WTC11 (cell line): ENCODE measurements at regions not wholly inside any gene's neighbourhood (a gene's known extent, or its start where the extent isn't known, plus 50 kb on each side); places are given as distances from the start of the nearest gene placed in this dataset.
"Not testable (repeated sequence)": the region's sequence is repeated elsewhere in the genome, so short reads cannot be mapped to it uniquely, and the experiment has no call there.

Experiments used
- ATAC-seq: fragments of 200-7000 bp; cut with Tn5 transposase; 2 replicates; pipeline ENCODE4 v1.10.0; 2021; ENCODE audit warnings: mild to moderate bottlenecking, moderate library complexity
- CTCF ChIA-PET: fragments of 300-600 bp; sonication (Branson Sonifier 250); formaldehyde crosslinking; loops from one replicate; lab custom pipeline; 2021; ENCODE audit warnings: antibody characterized with exemption; lab: Charles Lee
- POLR2A ChIA-PET: fragments of 350-600 bp; sonication (Branson Sonifier 250); formaldehyde crosslinking; loops from one replicate; lab custom pipeline; 2021; ENCODE audit warnings: antibody characterized with exemption; lab: Charles Lee
- DNase-seq: peaks from one replicate; pipeline ENCODE4 v3.0.0; 2021; ENCODE audit warnings: low spot score
- H3K27ac Mint-ChIP-seq: 2 replicates; pipeline ENCODE4 v1.8.0; 2021; ENCODE audit warnings: mixed read lengths
- H3K27me3 Mint-ChIP-seq: 2 replicates; pipeline ENCODE4 v1.8.0; 2021; ENCODE audit warnings: low read depth, mild to moderate bottlenecking, moderate library complexity, mixed read lengths
- H3K36me3 Mint-ChIP-seq: 2 replicates; pipeline ENCODE4 v1.8.0; 2021; ENCODE audit warnings: mixed read lengths
- H3K4me1 Mint-ChIP-seq: 2 replicates; pipeline ENCODE4 v1.8.0; 2022; ENCODE audit warnings: mixed read lengths
- H3K4me3 Mint-ChIP-seq: 2 replicates; pipeline ENCODE4 v1.8.0; 2021; ENCODE audit warnings: mild to moderate bottlenecking, moderate library complexity, mixed read lengths
- H3K9me3 Mint-ChIP-seq: 2 replicates; pipeline ENCODE4 v1.8.0; 2021; ENCODE audit warnings: mixed read lengths
- AFF4 ChIP-seq: sonication (generic); formaldehyde crosslinking; IDR thresholded peaks from 2 replicates; pipeline ENCODE4 v1.8.1; 2023; ENCODE audit warnings: mild to moderate bottlenecking, missing genetic modification reagents, borderline replicate concordance
- ARID4B ChIP-seq: sonication (generic); formaldehyde crosslinking; IDR thresholded peaks from 2 replicates; pipeline ENCODE4 v1.8.0; 2023; ENCODE audit warnings: missing genetic modification reagents, mild to moderate bottlenecking, borderline replicate concordance
- CREB1 ChIP-seq: sonication (generic); formaldehyde crosslinking; IDR thresholded peaks from 2 replicates; pipeline ENCODE4 v1.8.0; 2023; ENCODE audit warnings: mild to moderate bottlenecking, missing genetic modification reagents
- FOXK1 ChIP-seq: sonication (generic); formaldehyde crosslinking; IDR thresholded peaks from 2 replicates; pipeline ENCODE4 v1.8.0; 2022; ENCODE audit warnings: mild to moderate bottlenecking, moderate library complexity, missing genetic modification reagents
- FOXP1 ChIP-seq: sonication (generic); formaldehyde crosslinking; IDR thresholded peaks from 2 replicates; pipeline ENCODE4 v1.8.0; 2022; ENCODE audit warnings: missing genetic modification reagents, mild to moderate bottlenecking, moderate library complexity, borderline replicate concordance
- GRHL2 ChIP-seq: fragments of 250-450 bp; sonication (Bioruptor Pico); IDR thresholded peaks from 2 replicates; pipeline ENCODE4 v1.8.0; 2022; ENCODE audit warnings: mild to moderate bottlenecking, moderate library complexity; ENCODE audit not compliant: insufficient replicate concordance, severe bottlenecking
- HMGA2 ChIP-seq: fragments of 250-450 bp; sonication (Bioruptor Pico); IDR thresholded peaks from 2 replicates; pipeline ENCODE4 v1.4.0; 2021; ENCODE audit warnings: mild to moderate bottlenecking, moderate library complexity
- JAZF1 ChIP-seq: fragments of 250-450 bp; sonication (Bioruptor Pico); IDR thresholded peaks from 2 replicates; pipeline ENCODE4 v1.9.0; 2021; ENCODE audit warnings: moderate library complexity, mild to moderate bottlenecking, inconsistent platforms
- NFE2L1 ChIP-seq: sonication (generic); formaldehyde crosslinking; IDR thresholded peaks from 2 replicates; pipeline ENCODE4 v1.8.1; 2023; ENCODE audit warnings: missing genetic modification reagents
- NR1H2 ChIP-seq: sonication (generic); formaldehyde crosslinking; IDR thresholded peaks from 2 replicates; pipeline ENCODE4 v1.9.0; 2021; ENCODE audit warnings: mild to moderate bottlenecking, moderate library complexity, missing genetic modification reagents
- PRDM15 ChIP-seq: sonication (generic); formaldehyde crosslinking; IDR thresholded peaks from 2 replicates; pipeline ENCODE4 v1.8.0; 2022; ENCODE audit warnings: missing genetic modification reagents
- SMAD4 ChIP-seq: sonication (generic); formaldehyde crosslinking; IDR thresholded peaks from 2 replicates; pipeline ENCODE4 v1.8.0; 2022; ENCODE audit warnings: mild to moderate bottlenecking, missing genetic modification reagents
- SOX15 ChIP-seq: fragments of 250-450 bp; sonication (Bioruptor Pico); IDR thresholded peaks from 2 replicates; pipeline ENCODE4 v1.9.0; 2021; ENCODE audit warnings: mild to moderate bottlenecking
- SP1 ChIP-seq: sonication (generic); formaldehyde crosslinking; conservative IDR thresholded peaks from 2 replicates; pipeline ENCODE4 v1.8.1; 2022; ENCODE audit warnings: missing genetic modification reagents
- TCF7 ChIP-seq: sonication (generic); formaldehyde crosslinking; IDR thresholded peaks from 2 replicates; pipeline ENCODE4 v1.8.0; 2022; ENCODE audit warnings: mild to moderate bottlenecking, low read depth, missing genetic modification reagents, moderate library complexity
- TEAD1 ChIP-seq: sonication (generic); formaldehyde crosslinking; IDR thresholded peaks from 2 replicates; pipeline ENCODE4 v1.8.0; 2022; ENCODE audit warnings: mild to moderate bottlenecking, missing genetic modification reagents
- ZNF138 ChIP-seq: sonication (generic); formaldehyde crosslinking; conservative IDR thresholded peaks from 2 replicates; pipeline ENCODE4 v1.8.1; 2022; ENCODE audit warnings: mild to moderate bottlenecking, moderate library complexity, missing genetic modification reagents
- ZNF219 ChIP-seq: sonication (generic); formaldehyde crosslinking; IDR thresholded peaks from 2 replicates; pipeline ENCODE4 v1.8.0; 2023; ENCODE audit warnings: missing genetic modification reagents, mild to moderate bottlenecking, borderline replicate concordance
- ZNF232 ChIP-seq: sonication (generic); formaldehyde crosslinking; IDR thresholded peaks from 2 replicates; pipeline ENCODE4 v1.8.0; 2022; ENCODE audit warnings: mild to moderate bottlenecking, missing genetic modification reagents
- TF ChIP-seq, protein P1 (sequence below): sonication (generic); formaldehyde crosslinking; IDR thresholded peaks from 2 replicates; pipeline ENCODE4 v1.8.0; 2022; ENCODE audit warnings: mild to moderate bottlenecking, missing genetic modification reagents
- TF ChIP-seq, protein P2 (sequence below): sonication (generic); formaldehyde crosslinking; IDR thresholded peaks from 2 replicates; pipeline ENCODE4 v1.8.0; 2022; ENCODE audit warnings: mild to moderate bottlenecking, missing genetic modification reagents

DNA sequence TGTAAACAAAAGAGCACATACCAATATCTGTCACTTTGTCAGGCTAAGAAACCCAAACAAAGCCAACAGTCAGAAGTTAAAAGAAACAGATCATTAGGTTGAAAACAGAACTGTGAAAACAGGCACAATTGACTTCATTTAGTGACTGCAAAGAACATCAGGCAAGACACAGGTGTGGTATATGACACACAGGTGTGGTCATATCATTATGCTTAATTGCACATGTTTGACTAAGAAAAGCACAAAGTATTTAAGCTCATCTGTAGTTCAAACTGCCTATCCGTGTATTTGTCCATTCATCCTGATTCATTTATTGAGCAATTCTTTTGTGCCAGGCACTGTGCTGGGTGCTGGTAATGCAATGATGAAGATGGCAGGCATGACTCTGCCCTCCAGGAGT, 150.7 kb downstream of the DEFB131A start (continued):
- TF ChIP-seq AFF4 (CRISPR knock-in tag) (no peak), ZNF219 (no peak), FOXK1 (no peak)

- H3K9me3 Mint-ChIP-seq: peaks cover 44% of the 10 kb centered on the region
- POLR2A ChIA-PET, DNase-seq, H3K4me3 Mint-ChIP-seq, ATAC-seq, H3K27me3 Mint-ChIP-seq, CTCF ChIA-PET, H3K4me1 Mint-ChIP-seq, H3K27ac Mint-ChIP-seq: not testable (repeated sequence)
- H3K36me3 Mint-ChIP-seq: peaks cover 31% of the 10 kb centered on the region
Measured at GRCh38 chr4:9595531-9595930, 151.3 kb downstream of the DEFB131A start.

GRCh38 chr4:9599266-9599665, 155.1 kb downstream of the DEFB131A start:
- Mint-ChIP-seq H3K27ac (no peak overlapping the region; the same call in 1 of the 2 replicates), H3K27me3 (peaks cover 3% of the 10 kb centered on the region; the same call in 1 of the 2 replicates), H3K4me3 (no peak overlapping the region), H3K4me1 (peaks cover 43% of the 10 kb centered on the region), H3K36me3 (peaks cover 41% of the 10 kb centered on the region), H3K9me3 (peaks cover 62% of the 10 kb centered on the region)
- DNase-seq (no peak), ATAC-seq (no peak)
- ChIA-PET POLR2A (no interaction called here), CTCF (no interaction called here)
- TF ChIP-seq ZNF232 (CRISPR knock-in tag) (no peak), SP1 (CRISPR knock-in tag) (no peak), NR1H2 (CRISPR knock-in tag) (no peak), ZNF138 (no peak), TEAD1 (no peak), ZNF219 (no peak), FOXP1 (no peak), NFE2L1 (CRISPR knock-in tag) (no peak), ARID4B (CRISPR knock-in tag) (no peak), TCF7 (no peak), SMAD4 (CRISPR knock-in tag) (no peak), HMGA2 (CRISPR knock-in tag) (no peak), GRHL2 (CRISPR knock-in tag) (no peak), PRDM15 (no peak), JAZF1 (CRISPR knock-in tag) (no peak), CREB1 (CRISPR knock-in tag) (no peak), SOX15 (no peak)
- TF ChIP-seq, protein P1, sequence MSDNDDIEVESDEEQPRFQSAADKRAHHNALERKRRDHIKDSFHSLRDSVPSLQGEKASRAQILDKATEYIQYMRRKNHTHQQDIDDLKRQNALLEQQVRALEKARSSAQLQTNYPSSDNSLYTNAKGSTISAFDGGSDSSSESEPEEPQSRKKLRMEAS (CRISPR knock-in tag): no peak
- TF ChIP-seq, protein P2, sequence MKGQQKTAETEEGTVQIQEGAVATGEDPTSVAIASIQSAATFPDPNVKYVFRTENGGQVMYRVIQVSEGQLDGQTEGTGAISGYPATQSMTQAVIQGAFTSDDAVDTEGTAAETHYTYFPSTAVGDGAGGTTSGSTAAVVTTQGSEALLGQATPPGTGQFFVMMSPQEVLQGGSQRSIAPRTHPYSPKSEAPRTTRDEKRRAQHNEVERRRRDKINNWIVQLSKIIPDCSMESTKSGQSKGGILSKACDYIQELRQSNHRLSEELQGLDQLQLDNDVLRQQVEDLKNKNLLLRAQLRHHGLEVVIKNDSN (CRISPR knock-in tag): no peak
